HL-60 (cell line): ENCODE measurements at regions not wholly inside any gene's neighbourhood (a gene's known extent, or its start where the extent isn't known, plus 50 kb on each side); places are given as distances from the start of the nearest gene placed in this dataset.

Source experiments
- TF ChIP-seq, protein P1 (sequence below): IDR thresholded peaks from 2 replicates; pipeline ENCODE4 v1.6.1; 2012; ENCODE audit warnings: low read depth; ENCODE audit not compliant: insufficient replicate concordance
- TF ChIP-seq, protein P2 (sequence below): IDR thresholded peaks from one replicate; pipeline ENCODE4 v1.5.1; 2011; ENCODE audit warnings: low read length, control low read depth, inconsistent platforms; ENCODE audit not compliant: insufficient read depth

DNA sequence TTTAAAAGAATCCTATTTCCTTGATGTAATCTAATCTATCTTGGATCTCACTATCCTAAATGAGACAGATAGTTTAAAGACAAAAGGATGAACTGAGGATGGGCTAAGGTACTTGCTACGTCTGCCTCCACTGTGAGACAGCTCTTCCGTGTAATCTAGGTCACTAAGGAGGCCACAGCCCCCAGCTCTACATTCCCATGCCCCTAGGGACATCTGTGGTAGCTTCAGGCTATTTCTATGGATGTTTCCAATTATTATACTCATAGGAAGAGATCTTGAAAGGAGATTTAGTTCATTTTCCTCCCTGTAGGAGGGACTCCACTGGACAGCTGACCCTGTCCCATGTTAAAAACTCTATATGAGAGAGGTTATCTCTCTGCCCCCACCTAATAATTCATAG is 140.8 kb upstream of the TRPC5 start:
- TF ChIP-seq, protein P1, sequence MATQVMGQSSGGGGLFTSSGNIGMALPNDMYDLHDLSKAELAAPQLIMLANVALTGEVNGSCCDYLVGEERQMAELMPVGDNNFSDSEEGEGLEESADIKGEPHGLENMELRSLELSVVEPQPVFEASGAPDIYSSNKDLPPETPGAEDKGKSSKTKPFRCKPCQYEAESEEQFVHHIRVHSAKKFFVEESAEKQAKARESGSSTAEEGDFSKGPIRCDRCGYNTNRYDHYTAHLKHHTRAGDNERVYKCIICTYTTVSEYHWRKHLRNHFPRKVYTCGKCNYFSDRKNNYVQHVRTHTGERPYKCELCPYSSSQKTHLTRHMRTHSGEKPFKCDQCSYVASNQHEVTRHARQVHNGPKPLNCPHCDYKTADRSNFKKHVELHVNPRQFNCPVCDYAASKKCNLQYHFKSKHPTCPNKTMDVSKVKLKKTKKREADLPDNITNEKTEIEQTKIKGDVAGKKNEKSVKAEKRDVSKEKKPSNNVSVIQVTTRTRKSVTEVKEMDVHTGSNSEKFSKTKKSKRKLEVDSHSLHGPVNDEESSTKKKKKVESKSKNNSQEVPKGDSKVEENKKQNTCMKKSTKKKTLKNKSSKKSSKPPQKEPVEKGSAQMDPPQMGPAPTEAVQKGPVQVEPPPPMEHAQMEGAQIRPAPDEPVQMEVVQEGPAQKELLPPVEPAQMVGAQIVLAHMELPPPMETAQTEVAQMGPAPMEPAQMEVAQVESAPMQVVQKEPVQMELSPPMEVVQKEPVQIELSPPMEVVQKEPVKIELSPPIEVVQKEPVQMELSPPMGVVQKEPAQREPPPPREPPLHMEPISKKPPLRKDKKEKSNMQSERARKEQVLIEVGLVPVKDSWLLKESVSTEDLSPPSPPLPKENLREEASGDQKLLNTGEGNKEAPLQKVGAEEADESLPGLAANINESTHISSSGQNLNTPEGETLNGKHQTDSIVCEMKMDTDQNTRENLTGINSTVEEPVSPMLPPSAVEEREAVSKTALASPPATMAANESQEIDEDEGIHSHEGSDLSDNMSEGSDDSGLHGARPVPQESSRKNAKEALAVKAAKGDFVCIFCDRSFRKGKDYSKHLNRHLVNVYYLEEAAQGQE = no peak
- TF ChIP-seq, protein P2, sequence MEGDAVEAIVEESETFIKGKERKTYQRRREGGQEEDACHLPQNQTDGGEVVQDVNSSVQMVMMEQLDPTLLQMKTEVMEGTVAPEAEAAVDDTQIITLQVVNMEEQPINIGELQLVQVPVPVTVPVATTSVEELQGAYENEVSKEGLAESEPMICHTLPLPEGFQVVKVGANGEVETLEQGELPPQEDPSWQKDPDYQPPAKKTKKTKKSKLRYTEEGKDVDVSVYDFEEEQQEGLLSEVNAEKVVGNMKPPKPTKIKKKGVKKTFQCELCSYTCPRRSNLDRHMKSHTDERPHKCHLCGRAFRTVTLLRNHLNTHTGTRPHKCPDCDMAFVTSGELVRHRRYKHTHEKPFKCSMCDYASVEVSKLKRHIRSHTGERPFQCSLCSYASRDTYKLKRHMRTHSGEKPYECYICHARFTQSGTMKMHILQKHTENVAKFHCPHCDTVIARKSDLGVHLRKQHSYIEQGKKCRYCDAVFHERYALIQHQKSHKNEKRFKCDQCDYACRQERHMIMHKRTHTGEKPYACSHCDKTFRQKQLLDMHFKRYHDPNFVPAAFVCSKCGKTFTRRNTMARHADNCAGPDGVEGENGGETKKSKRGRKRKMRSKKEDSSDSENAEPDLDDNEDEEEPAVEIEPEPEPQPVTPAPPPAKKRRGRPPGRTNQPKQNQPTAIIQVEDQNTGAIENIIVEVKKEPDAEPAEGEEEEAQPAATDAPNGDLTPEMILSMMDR = no peak
